ENCODE measurements at regions not wholly inside any gene's neighbourhood (a gene's known extent, or its start where the extent isn't known, plus 50 kb on each side); places are given as distances from the start of the nearest gene placed in this dataset.

- no peak for DNase-seq
These were observed 572.2 kb downstream of the TBC1D22A start for GRCh38 chr22:47334601-47335000.

GRCh38 chr22:47333625-47334024 lies 571.2 kb downstream of the TBC1D22A start:
- DNase-seq = no peak

- no peak for DNase-seq
These were observed 570.0 kb downstream of the TBC1D22A start for GRCh38 chr22:47332246-47332980.

GRCh38 chr22:47331750-47332149 lies 569.3 kb downstream of the TBC1D22A start:
- no peak for DNase-seq

GRCh38 chr22:47329727-47330650 lies 567.5 kb downstream of the TBC1D22A start:
- DNase-seq = no peak

GRCh38 chr22:47328550-47329243 lies 566.2 kb downstream of the TBC1D22A start:
- peak; percentile 8 for DNase-seq

GRCh38 chr22:47327241-47327640 lies 564.8 kb downstream of the TBC1D22A start:
- no peak for DNase-seq

GRCh38 chr22:47325249-47325648 lies 562.8 kb downstream of the TBC1D22A start:
- no peak for DNase-seq

GRCh38 chr22:47324435-47324990 lies 562.1 kb downstream of the TBC1D22A start:
- no peak for DNase-seq

GRCh38 chr22:47323518-47323917 lies 561.1 kb downstream of the TBC1D22A start:
- DNase-seq = no peak

GRCh38 chr22:47322854-47323253 lies 560.4 kb downstream of the TBC1D22A start:
- no peak for DNase-seq

GRCh38 chr22:47320560-47320959 lies 558.1 kb downstream of the TBC1D22A start:
- no peak for DNase-seq

- DNase-seq = no peak
These were observed 555.7 kb downstream of the TBC1D22A start for GRCh38 chr22:47318041-47318737.

- DNase-seq = no peak
These were observed 553.5 kb downstream of the TBC1D22A start for GRCh38 chr22:47315862-47316419.

GRCh38 chr22:47310601-47311000 lies 548.2 kb downstream of the TBC1D22A start:
- no peak for DNase-seq

- no peak for DNase-seq
These were observed 547.5 kb downstream of the TBC1D22A start for GRCh38 chr22:47309946-47310345.

- DNase-seq = no peak
These were observed 547.0 kb downstream of the TBC1D22A start for GRCh38 chr22:47309476-47309875.

GRCh38 chr22:47308886-47309285 lies 546.4 kb downstream of the TBC1D22A start:
- DNase-seq = no peak

- DNase-seq = no peak
These were observed 545.4 kb downstream of the TBC1D22A start for GRCh38 chr22:47307822-47308221.

- no peak for DNase-seq
These were observed 544.9 kb downstream of the TBC1D22A start for GRCh38 chr22:47307326-47307725.

GRCh38 chr22:47304854-47305253 lies 542.4 kb downstream of the TBC1D22A start:
- DNase-seq = no peak

All from dermis blood vessel endothelial cell (primary cell).